OCI-LY7 (cell line): ENCODE measurements at regions not wholly inside any gene's neighbourhood (a gene's known extent, or its start where the extent isn't known, plus 50 kb on each side); places are given as distances from the start of the nearest gene placed in this dataset.

Experiments
- BruUV-seq: library from RNA; stranded (reverse); fragments of 400-500 nt; replicated peaks from 2 replicates; lab custom pipeline; 2021; lab: Mats Ljungman, UMichigan
- CTCF ChIA-PET: fragments of 300-600 bp; sonication (Branson Sonifier 250); formaldehyde crosslinking; loops from one replicate; lab custom pipeline; 2022; ENCODE audit warnings: antibody characterized with exemption; ENCODE audit not compliant: unreplicated experiment; lab: Charles Lee
- POLR2A ChIA-PET: fragments of 300-600 bp; sonication (Branson Sonifier 250); formaldehyde crosslinking; loops from one replicate; lab custom pipeline; 2022; ENCODE audit warnings: antibody characterized with exemption; lab: Charles Lee
- DNase-seq: peaks from one replicate; pipeline ENCODE4 v3.0.0-alpha.2; 2015; ENCODE audit warnings: low spot score
- H2AFZ ChIP-seq: fragments of 200-600 bp; sonication (generic), shearing (Covaris generic); 2 replicates; pipeline ENCODE4 v1.6.1; 2014; ENCODE audit warnings: mild to moderate bottlenecking, antibody characterized with exemption, low read length, moderate library complexity
- H3K27ac ChIP-seq: fragments of 200-600 bp; sonication (generic); 2 replicates; pipeline ENCODE4 v1.5.1; 2014; ENCODE audit warnings: mixed run types, low read depth, mild to moderate bottlenecking, moderate library complexity, low read length, inconsistent platforms; ENCODE audit not compliant: poor library complexity, severe bottlenecking
- H3K36me3 ChIP-seq: fragments of 200-600 bp; sonication (generic); 2 replicates; pipeline ENCODE4 v1.6.1; 2014; ENCODE audit warnings: mild to moderate bottlenecking, antibody characterized with exemption, low read length, moderate library complexity, mixed read lengths; ENCODE audit not compliant: insufficient read depth
- H3K4me1 ChIP-seq: fragments of 200-600 bp; sonication (generic); 2 replicates; pipeline ENCODE4 v1.5.1; 2014; ENCODE audit warnings: mild to moderate bottlenecking, low read length; ENCODE audit not compliant: insufficient read depth, poor library complexity, severe bottlenecking
- H3K4me2 ChIP-seq: fragments of 200-600 bp; sonication (generic); 2 replicates; pipeline ENCODE4 v1.6.1; 2014; ENCODE audit warnings: mild to moderate bottlenecking, low read length
- H3K4me3 ChIP-seq: fragments of 200-600 bp; sonication (generic); 2 replicates; pipeline ENCODE4 v1.5.1; 2014; ENCODE audit warnings: mild to moderate bottlenecking, low read depth, low read length; ENCODE audit not compliant: poor library complexity, severe bottlenecking
- H3K79me2 ChIP-seq: fragments of 200-600 bp; sonication (generic); 2 replicates; pipeline ENCODE4 v1.6.1; 2016; ENCODE audit warnings: low read depth, mild to moderate bottlenecking, low read length, moderate library complexity, mixed read lengths; ENCODE audit not compliant: insufficient read depth
- H3K9me2 ChIP-seq: fragments of 200-600 bp; sonication (generic); 2 replicates; pipeline ENCODE4 v1.6.1; 2016; ENCODE audit warnings: mild to moderate bottlenecking, low read length, mixed read lengths; ENCODE audit not compliant: insufficient read depth
- H3K9me3 ChIP-seq: fragments of 200-600 bp; sonication (generic); 2 replicates; pipeline ENCODE4 v1.6.1; 2014; ENCODE audit warnings: mild to moderate bottlenecking, mixed run types, low read length, mixed read lengths
- H4K20me1 ChIP-seq: fragments of 200-600 bp; sonication (generic); 2 replicates; pipeline ENCODE4 v1.6.1; 2014; ENCODE audit warnings: mild to moderate bottlenecking, antibody characterized with exemption, low read length, moderate library complexity, mixed read lengths; ENCODE audit not compliant: insufficient read depth
- EZH2phosphoT487 ChIP-seq: fragments of 200-600 bp; sonication (generic); IDR thresholded peaks from 2 replicates; pipeline ENCODE4 v1.6.1; 2018; ENCODE audit warnings: low read depth, borderline replicate concordance, mild to moderate bottlenecking, mixed run types, antibody characterized with exemption, low read length, moderate library complexity, mixed read lengths
- intact Hi-C: fragments of 100-400 bp; cut with micrococcal nuclease; formaldehyde crosslinking; loops from one replicate; pipeline ENCODE4 v1.10.0; 2022; ENCODE audit not compliant: unreplicated experiment
- TF ChIP-seq, protein P1 (sequence below): fragments of 200-600 bp; sonication (generic); conservative IDR thresholded peaks from 2 replicates; pipeline ENCODE4 v1.5.1; 2014; ENCODE audit warnings: mild to moderate bottlenecking, antibody characterized with exemption, low read length, moderate library complexity, mixed read lengths

DNA sequence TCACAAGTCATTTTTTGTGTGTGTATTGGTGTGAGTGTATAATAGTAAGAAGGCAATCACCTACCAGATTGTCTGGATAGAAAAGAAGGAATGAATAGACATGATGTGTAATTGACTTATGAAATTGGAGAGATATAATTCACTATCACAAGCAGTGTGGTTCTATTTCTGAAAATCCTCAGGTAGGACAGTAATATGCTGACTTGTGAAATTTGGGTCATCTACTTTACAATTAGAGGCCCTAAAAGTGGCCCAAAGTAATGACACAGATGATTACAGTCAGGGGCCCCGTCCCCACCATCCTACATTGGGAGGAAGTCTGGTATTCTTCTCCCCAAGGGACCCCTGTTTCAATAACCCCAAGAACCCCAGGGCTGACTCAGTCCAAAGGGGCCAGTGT is 73.6 kb upstream of the SELENOK start:
- no peak for DNase-seq
- TF ChIP-seq, protein P1, sequence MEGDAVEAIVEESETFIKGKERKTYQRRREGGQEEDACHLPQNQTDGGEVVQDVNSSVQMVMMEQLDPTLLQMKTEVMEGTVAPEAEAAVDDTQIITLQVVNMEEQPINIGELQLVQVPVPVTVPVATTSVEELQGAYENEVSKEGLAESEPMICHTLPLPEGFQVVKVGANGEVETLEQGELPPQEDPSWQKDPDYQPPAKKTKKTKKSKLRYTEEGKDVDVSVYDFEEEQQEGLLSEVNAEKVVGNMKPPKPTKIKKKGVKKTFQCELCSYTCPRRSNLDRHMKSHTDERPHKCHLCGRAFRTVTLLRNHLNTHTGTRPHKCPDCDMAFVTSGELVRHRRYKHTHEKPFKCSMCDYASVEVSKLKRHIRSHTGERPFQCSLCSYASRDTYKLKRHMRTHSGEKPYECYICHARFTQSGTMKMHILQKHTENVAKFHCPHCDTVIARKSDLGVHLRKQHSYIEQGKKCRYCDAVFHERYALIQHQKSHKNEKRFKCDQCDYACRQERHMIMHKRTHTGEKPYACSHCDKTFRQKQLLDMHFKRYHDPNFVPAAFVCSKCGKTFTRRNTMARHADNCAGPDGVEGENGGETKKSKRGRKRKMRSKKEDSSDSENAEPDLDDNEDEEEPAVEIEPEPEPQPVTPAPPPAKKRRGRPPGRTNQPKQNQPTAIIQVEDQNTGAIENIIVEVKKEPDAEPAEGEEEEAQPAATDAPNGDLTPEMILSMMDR = no peak
- no peak for TF ChIP-seq EZH2phosphoT487
- Histone ChIP-seq H3K4me1 (no peaks in the 10 kb centered on the region), H3K9me3 (0 out of 2 replicates have a peak, but pooled peaks cover 4% of the 10 kb centered on the region), H3K79me2 (no peaks in the 10 kb centered on the region), H2AFZ (no peak overlapping the region), H3K4me3 (no peak overlapping the region), H3K27ac (no peak overlapping the region), H4K20me1 (no peaks in the 10 kb centered on the region), H3K9me2 (no peaks in the 10 kb centered on the region), H3K36me3 (no peaks in the 10 kb centered on the region), H3K4me2 (no peak overlapping the region)
- ChIA-PET CTCF (no interaction called here), POLR2A (no interaction called here)
- intact Hi-C loops = no loop called here
- BruUV-seq = no TSS peak

DNA sequence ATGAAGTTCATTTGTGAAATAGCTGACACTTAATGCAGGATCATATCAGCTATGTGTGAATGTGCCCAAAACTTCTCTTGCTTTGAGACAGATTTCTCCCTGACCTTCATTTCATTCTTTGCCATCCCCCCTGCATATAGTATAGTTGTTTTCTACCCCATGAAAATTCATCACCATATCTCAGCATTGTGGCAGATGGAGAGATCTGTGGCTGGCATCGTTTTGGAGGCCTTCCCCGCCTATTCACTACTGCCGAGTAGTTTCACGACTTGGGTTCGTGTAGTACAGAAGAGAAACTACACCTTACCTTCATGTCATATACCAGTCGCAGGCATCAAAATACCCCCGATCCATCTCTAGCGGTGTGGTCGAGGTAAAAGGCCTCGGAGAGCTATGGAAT is 66.2 kb upstream of the SELENOK start:
- ChIA-PET POLR2A (no interaction called here), CTCF (no interaction called here)
- Histone ChIP-seq H3K4me2 (no peak overlapping the region), H3K79me2 (no peaks in the 10 kb centered on the region), H4K20me1 (no peaks in the 10 kb centered on the region), H3K36me3 (no peaks in the 10 kb centered on the region), H3K9me3 (no peaks in the 10 kb centered on the region), H3K9me2 (no peaks in the 10 kb centered on the region), H3K4me3 (no peak overlapping the region), H2AFZ (no peak overlapping the region), H3K27ac (no peak overlapping the region), H3K4me1 (no peaks in the 10 kb centered on the region)
- no peak for DNase-seq
- TF ChIP-seq, protein P1 = no peak
- no peak for TF ChIP-seq EZH2phosphoT487
- no TSS peak for BruUV-seq
- intact Hi-C loops = no loop called here

GRCh38 chr3:53956586-53956985 is 64.9 kb upstream of the SELENOK start:
- TF ChIP-seq, protein P1 = no peak
- TF ChIP-seq EZH2phosphoT487 = no peak
- no peak overlapping the region for H2AFZ ChIP-seq
- no TSS peak for BruUV-seq
- H3K9me2 ChIP-seq = no peaks in the 10 kb centered on the region
- no peak overlapping the region for H3K27ac ChIP-seq
- DNase-seq = no peak
- H3K36me3 ChIP-seq = no peaks in the 10 kb centered on the region
- intact Hi-C loops = no loop called here
- CTCF ChIA-PET = no interaction called here
- no peak overlapping the region for H3K4me2 ChIP-seq
- no peaks in the 10 kb centered on the region for H3K79me2 ChIP-seq
- POLR2A ChIA-PET = interaction anchor here (0.7 kb wide), 1 partner anchor 13 kb away, joined by 3 read pairs; no protein-coding TSS in a partner anchor
- no peak overlapping the region for H3K4me3 ChIP-seq
- H3K4me1 ChIP-seq = no peaks in the 10 kb centered on the region
- H3K9me3 ChIP-seq = no peaks in the 10 kb centered on the region
- H4K20me1 ChIP-seq = no peaks in the 10 kb centered on the region
